Thoracic aorta (tissue), 2 donors: ENCODE measurements at regions not wholly inside any gene's neighbourhood (a gene's known extent, or its start where the extent isn't known, plus 50 kb on each side); places are given as distances from the start of the nearest gene placed in this dataset.

ENCODE experiments used
- ATAC-seq: fragments of 150-250 bp; one replicate; pipeline ENCODE4 v1.8.0; 2017; ENCODE audit warnings: low read depth; ENCODE audit not compliant: insufficient number of reproducible peaks, low FRiP score
- DNase-seq: peaks from one replicate; pipeline ENCODE4 v3.0.0-alpha.2; 2020; ENCODE audit warnings: low spot score
- H3K27ac ChIP-seq, 2 donors: fragments of 200-600 bp; sonication (generic); 1 replicate in 1 of 2; 2 replicates in 1 of 2; pipeline ENCODE4 v1.5.1; 2016; ENCODE audit warnings: mild to moderate bottlenecking in 2 of 2, moderate library complexity in 2 of 2
- H3K27me3 ChIP-seq: fragments of 200-600 bp; sonication (generic); replicated peaks from 2 replicates; pipeline ENCODE4 v1.6.0; 2016; ENCODE audit warnings: mild to moderate bottlenecking; ENCODE audit not compliant: insufficient read depth
- H3K36me3 ChIP-seq: fragments of 200-600 bp; sonication (generic); one replicate; pipeline ENCODE4 v1.5.1; 2016
- H3K4me1 ChIP-seq, 2 donors: fragments of 200-600 bp; sonication (generic); 1 replicate in 1 of 2; 2 replicates in 1 of 2; pipeline versions ENCODE4 v1.5.1 to v1.6.0; 2016; ENCODE audit warnings: low read depth in 2 of 2, mild to moderate bottlenecking in 1 of 2; ENCODE audit not compliant: control insufficient read depth in 1 of 2
- H3K4me3 ChIP-seq: fragments of 200-600 bp; sonication (generic); 2 replicates; pipeline ENCODE4 v1.5.1; 2016; ENCODE audit warnings: mild to moderate bottlenecking
- H3K9me3 ChIP-seq: fragments of 200-600 bp; sonication (generic); 2 replicates; pipeline ENCODE4 v1.5.1; 2016
- CTCF ChIP-seq: fragments of 200-600 bp; sonication (generic); IDR thresholded peaks from one replicate; pipeline ENCODE4 v1.5.1; 2019; ENCODE audit warnings: antibody characterized with exemption

- Histone ChIP-seq H3K36me3 (no peaks in the 10 kb centered on the region), H3K4me3 (no peak overlapping the region), H3K27me3 (no peaks in the 10 kb centered on the region), H3K27ac (no peak overlapping the region), H3K4me1 (peaks cover 7 to 11% of the 10 kb centered on the region in 2 donors), H3K9me3 (no peaks in the 10 kb centered on the region)
- TF ChIP-seq CTCF, result no peak
- no peak for DNase-seq
- ATAC-seq, result no peak
These were observed 83.6 kb downstream of the BBS10 start for GRCh38 chr12:76264611-76265012.

- no peak for TF ChIP-seq CTCF
- Histone ChIP-seq H3K36me3 (no peaks in the 10 kb centered on the region), H3K4me3 (no peak overlapping the region), H3K27ac (no peak overlapping the region), H3K4me1 (peaks cover 7 to 20% of the 10 kb centered on the region in 2 donors), H3K27me3 (no peaks in the 10 kb centered on the region), H3K9me3 (no peaks in the 10 kb centered on the region)
- no peak for DNase-seq
- ATAC-seq, result no peak
These were observed 84.5 kb downstream of the BBS10 start for GRCh38 chr12:76263696-76264095.

GRCh38 chr12:76260390-76260748, 87.8 kb downstream of the BBS10 start:
- no peak for ATAC-seq
- Histone ChIP-seq H3K9me3 (no peaks in the 10 kb centered on the region), H3K27me3 (no peaks in the 10 kb centered on the region), H3K4me3 (no peak overlapping the region), H3K4me1 (peaks cover 7 to 20% of the 10 kb centered on the region in 2 donors), H3K36me3 (no peaks in the 10 kb centered on the region), H3K27ac (no peak overlapping the region)
- no peak for TF ChIP-seq CTCF
- DNase-seq, result no peak

- Histone ChIP-seq H3K36me3 (no peaks in the 10 kb centered on the region), H3K4me3 (no peak overlapping the region), H3K27me3 (no peaks in the 10 kb centered on the region), H3K9me3 (no peaks in the 10 kb centered on the region), H3K4me1 (peaks cover 7 to 20% of the 10 kb centered on the region in 2 donors), H3K27ac (peak overlapping the region in 1 of 2 donors; percentile 40)
- DNase-seq, result no peak
- TF ChIP-seq CTCF, result no peak
- no peak for ATAC-seq
These were observed 88.4 kb downstream of the BBS10 start for GRCh38 chr12:76259660-76260389.

- peaks cover 7 to 20% of the 10 kb centered on the region in 2 donors for H3K4me1 ChIP-seq
- no peak for ATAC-seq
- peak overlapping the region; percentile 40 to 62 for H3K27ac ChIP-seq
- no peak for DNase-seq
- H3K36me3 ChIP-seq, result no peaks in the 10 kb centered on the region
- no peak overlapping the region for H3K4me3 ChIP-seq
- no peak for TF ChIP-seq CTCF
- H3K9me3 ChIP-seq, result no peaks in the 10 kb centered on the region
- no peaks in the 10 kb centered on the region for H3K27me3 ChIP-seq
These were observed 89.1 kb downstream of the BBS10 start for GRCh38 chr12:76259106-76259505.
